Ishikawa (cell line): ENCODE measurements at regions not wholly inside any gene's neighbourhood (a gene's known extent, or its start where the extent isn't known, plus 50 kb on each side); places are given as distances from the start of the nearest gene placed in this dataset.

ENCODE experiments used
- NFIC ChIP-seq: IDR thresholded peaks from 2 replicates; pipeline ENCODE4 v1.6.1; 2012
- RAD21 ChIP-seq: IDR thresholded peaks from 2 replicates; pipeline ENCODE4 v1.6.1; 2012; ENCODE audit warnings: low read depth
- TF ChIP-seq, protein P1 (sequence below): IDR thresholded peaks from 2 replicates; pipeline ENCODE4 v1.6.1; 2012; ENCODE audit warnings: low read depth, mild to moderate bottlenecking

DNA sequence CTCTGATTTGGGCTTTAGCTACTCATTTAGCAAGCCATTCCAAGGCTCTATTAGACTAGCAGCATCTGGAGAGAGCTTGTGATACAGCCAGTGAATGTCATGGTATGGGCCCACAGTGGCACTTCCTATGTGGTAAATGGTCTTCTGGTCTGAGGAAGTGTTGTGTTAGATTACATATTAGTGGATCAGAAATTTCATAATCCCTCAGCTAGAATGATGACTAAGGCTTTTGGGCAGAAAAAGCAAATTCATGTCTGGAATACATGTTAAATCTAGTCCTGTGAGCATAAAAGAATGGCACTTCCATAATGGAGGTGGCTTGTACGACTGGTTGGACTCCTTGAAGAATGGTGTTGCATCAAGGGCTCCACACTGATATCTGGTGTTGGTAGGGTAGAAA is 436.8 kb upstream of the CWC22 start:
- TF ChIP-seq NFIC (no peak), RAD21 (no peak)
- TF ChIP-seq, protein P1, sequence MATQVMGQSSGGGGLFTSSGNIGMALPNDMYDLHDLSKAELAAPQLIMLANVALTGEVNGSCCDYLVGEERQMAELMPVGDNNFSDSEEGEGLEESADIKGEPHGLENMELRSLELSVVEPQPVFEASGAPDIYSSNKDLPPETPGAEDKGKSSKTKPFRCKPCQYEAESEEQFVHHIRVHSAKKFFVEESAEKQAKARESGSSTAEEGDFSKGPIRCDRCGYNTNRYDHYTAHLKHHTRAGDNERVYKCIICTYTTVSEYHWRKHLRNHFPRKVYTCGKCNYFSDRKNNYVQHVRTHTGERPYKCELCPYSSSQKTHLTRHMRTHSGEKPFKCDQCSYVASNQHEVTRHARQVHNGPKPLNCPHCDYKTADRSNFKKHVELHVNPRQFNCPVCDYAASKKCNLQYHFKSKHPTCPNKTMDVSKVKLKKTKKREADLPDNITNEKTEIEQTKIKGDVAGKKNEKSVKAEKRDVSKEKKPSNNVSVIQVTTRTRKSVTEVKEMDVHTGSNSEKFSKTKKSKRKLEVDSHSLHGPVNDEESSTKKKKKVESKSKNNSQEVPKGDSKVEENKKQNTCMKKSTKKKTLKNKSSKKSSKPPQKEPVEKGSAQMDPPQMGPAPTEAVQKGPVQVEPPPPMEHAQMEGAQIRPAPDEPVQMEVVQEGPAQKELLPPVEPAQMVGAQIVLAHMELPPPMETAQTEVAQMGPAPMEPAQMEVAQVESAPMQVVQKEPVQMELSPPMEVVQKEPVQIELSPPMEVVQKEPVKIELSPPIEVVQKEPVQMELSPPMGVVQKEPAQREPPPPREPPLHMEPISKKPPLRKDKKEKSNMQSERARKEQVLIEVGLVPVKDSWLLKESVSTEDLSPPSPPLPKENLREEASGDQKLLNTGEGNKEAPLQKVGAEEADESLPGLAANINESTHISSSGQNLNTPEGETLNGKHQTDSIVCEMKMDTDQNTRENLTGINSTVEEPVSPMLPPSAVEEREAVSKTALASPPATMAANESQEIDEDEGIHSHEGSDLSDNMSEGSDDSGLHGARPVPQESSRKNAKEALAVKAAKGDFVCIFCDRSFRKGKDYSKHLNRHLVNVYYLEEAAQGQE: no peak
